GM21576 (cell line): ENCODE measurements at regions not wholly inside any gene's neighbourhood (a gene's known extent, or its start where the extent isn't known, plus 50 kb on each side); places are given as distances from the start of the nearest gene placed in this dataset.
"Not testable (repeated sequence)": the region's sequence is repeated elsewhere in the genome, so short reads cannot be mapped to it uniquely, and the experiment has no call there.

Experiments used
- ATAC-seq: cut with Tn5 transposase; IDR thresholded peaks from one replicate; pipeline ENCODE4 v1.9.1; 2021; ENCODE audit warnings: mild to moderate bottlenecking, moderate library complexity; ENCODE audit not compliant: unreplicated experiment

- ATAC-seq, result not testable (repeated sequence)
These were observed 113.9 kb upstream of the NBPF26 start for GRCh38 chr1:120609834-120610233.

- ATAC-seq, result not testable (repeated sequence)
These were observed 108.7 kb upstream of the NBPF26 start for GRCh38 chr1:120614931-120615639.

GRCh38 chr1:120617493-120617892 is 106.3 kb upstream of the NBPF26 start:
- ATAC-seq, result not testable (repeated sequence)

GRCh38 chr1:120619867-120620692 is 103.7 kb upstream of the NBPF26 start:
- not testable (repeated sequence) for ATAC-seq

GRCh38 chr1:120620693-120620969 is 103.1 kb upstream of the NBPF26 start:
- not testable (repeated sequence) for ATAC-seq

GRCh38 chr1:120621278-120621677 is 102.5 kb upstream of the NBPF26 start:
- not testable (repeated sequence) for ATAC-seq

- ATAC-seq, result not testable (repeated sequence)
These were observed 100.2 kb upstream of the NBPF26 start for GRCh38 chr1:120623539-120623938.

- ATAC-seq, result not testable (repeated sequence)
These were observed 99.1 kb upstream of the NBPF26 start for GRCh38 chr1:120624565-120625064.

- not testable (repeated sequence) for ATAC-seq
These were observed 93.8 kb upstream of the NBPF26 start for GRCh38 chr1:120629832-120630455.

GRCh38 chr1:120634816-120635806 is 88.6 kb upstream of the NBPF26 start:
- ATAC-seq, result not testable (repeated sequence)

- not testable (repeated sequence) for ATAC-seq
These were observed 83.3 kb upstream of the NBPF26 start for GRCh38 chr1:120640261-120641013.

- not testable (repeated sequence) for ATAC-seq
These were observed 82.8 kb upstream of the NBPF26 start for GRCh38 chr1:120641014-120641302.

GRCh38 chr1:120647182-120647581 is 76.6 kb upstream of the NBPF26 start:
- ATAC-seq, result not testable (repeated sequence)

- not testable (repeated sequence) for ATAC-seq
These were observed 74.7 kb upstream of the NBPF26 start for GRCh38 chr1:120648915-120649623.

GRCh38 chr1:120649730-120650129 is 74.0 kb upstream of the NBPF26 start:
- not testable (repeated sequence) for ATAC-seq

- ATAC-seq, result not testable (repeated sequence)
These were observed 69.6 kb upstream of the NBPF26 start for GRCh38 chr1:120654114-120654513.

GRCh38 chr1:120655394-120655793 is 68.4 kb upstream of the NBPF26 start:
- not testable (repeated sequence) for ATAC-seq

GRCh38 chr1:120656116-120656515 is 67.6 kb upstream of the NBPF26 start:
- not testable (repeated sequence) for ATAC-seq

GRCh38 chr1:120657804-120658203 is 65.9 kb upstream of the NBPF26 start:
- ATAC-seq, result not testable (repeated sequence)
